HG02870 (cell line): ENCODE measurements at regions not wholly inside any gene's neighbourhood (a gene's known extent, or its start where the extent isn't known, plus 50 kb on each side); places are given as distances from the start of the nearest gene placed in this dataset.

Experiments
- ATAC-seq: cut with Tn5 transposase; IDR thresholded peaks from one replicate; pipeline ENCODE4 v1.9.1; 2021; ENCODE audit warnings: mild to moderate bottlenecking, moderate library complexity; ENCODE audit not compliant: unreplicated experiment

- ATAC-seq = no peak
Observed at GRCh38 chr11:104661901-104662300, 236.4 kb downstream of the CASP12 start.

- no peak for ATAC-seq
Observed at GRCh38 chr11:104661471-104661870, 236.8 kb downstream of the CASP12 start.

GRCh38 chr11:104658177-104658576 is 240.1 kb downstream of the CASP12 start:
- no peak for ATAC-seq

GRCh38 chr11:104657083-104657482 is 241.2 kb downstream of the CASP12 start:
- ATAC-seq = no peak

GRCh38 chr11:104655066-104655465 is 243.2 kb downstream of the CASP12 start:
- ATAC-seq = no peak

- no peak for ATAC-seq
Observed at GRCh38 chr11:104654181-104654813, 244.0 kb downstream of the CASP12 start.

- no peak for ATAC-seq
Observed at GRCh38 chr11:104653407-104653806, 244.9 kb downstream of the CASP12 start.

- no peak for ATAC-seq
Observed at GRCh38 chr11:104652996-104653395, 245.3 kb downstream of the CASP12 start.

- no peak for ATAC-seq
Observed at GRCh38 chr11:104650234-104650633, 248.0 kb downstream of the CASP12 start.

GRCh38 chr11:104649002-104649401 is 249.3 kb downstream of the CASP12 start:
- no peak for ATAC-seq

GRCh38 chr11:104645261-104646222 is 252.7 kb downstream of the CASP12 start:
- ATAC-seq = no peak

GRCh38 chr11:104637662-104638170 is 260.5 kb downstream of the CASP12 start:
- ATAC-seq = no peak

GRCh38 chr11:104633226-104633625 is 265.0 kb downstream of the CASP12 start:
- ATAC-seq = no peak

GRCh38 chr11:104630352-104630751 is 267.9 kb downstream of the CASP12 start:
- no peak for ATAC-seq

- ATAC-seq = no peak
Observed at GRCh38 chr11:104625246-104625645, 273.0 kb downstream of the CASP12 start.

- ATAC-seq = no peak
Observed at GRCh38 chr11:104624021-104624420, 274.2 kb downstream of the CASP12 start.

GRCh38 chr11:104623518-104623917 is 274.7 kb downstream of the CASP12 start:
- no peak for ATAC-seq

GRCh38 chr11:104620991-104621390 is 277.3 kb downstream of the CASP12 start:
- ATAC-seq = no peak

- no peak for ATAC-seq
Observed at GRCh38 chr11:104619751-104620150, 278.5 kb downstream of the CASP12 start.

- no peak for ATAC-seq
Observed at GRCh38 chr11:104618954-104619353, 279.3 kb downstream of the CASP12 start.

- no peak for ATAC-seq
Observed at GRCh38 chr11:104614961-104615360, 283.3 kb downstream of the CASP12 start.

GRCh38 chr11:104614117-104614680 is 284.1 kb downstream of the CASP12 start:
- no peak for ATAC-seq
